ENCODE measurements at regions not wholly inside any gene's neighbourhood (a gene's known extent, or its start where the extent isn't known, plus 50 kb on each side); places are given as distances from the start of the nearest gene placed in this dataset.

- Histone ChIP-seq H3K27ac (ENCODE audit: extremely low read depth, low read depth, low read length) (peak overlapping the region; percentile 2; the same call in 1 of the 2 replicates), H3K36me3 (ENCODE audit: control insufficient read depth in 2 of 2, insufficient read depth in 1 of 2, low read length in 2 of 2) (no peaks in the 10 kb centered on the region), H3K4me1 (ENCODE audit: control insufficient read depth, insufficient read depth, low read length) (peaks cover 17% of the 10 kb centered on the region), H3K4me3 (ENCODE audit: low read depth, low read length) (no peak overlapping the region), H3K9me3 (ENCODE audit: control insufficient read depth, insufficient read depth, low read depth, low read length) (no peaks in the 10 kb centered on the region)
- POLR2A ChIA-PET, result interaction anchor here (1.0 to 1.1 kb wide), 3 partner anchors 16 to 477 kb away, joined by 3 to 4 read pairs (median 3); no protein-coding TSS in a partner anchor
- CTCF ChIA-PET, result interaction anchor here (0.7 to 1.2 kb wide), 3 partner anchors 22 to 69 kb away, joined by 3 to 5 read pairs (median 3); no protein-coding TSS in a partner anchor
- TF ChIP-seq ZNF692 (tag by site-specific recombination; IDR thresholded peaks at IDR 0.05) (no peak), ZNF645 (tag by site-specific recombination; IDR thresholded peaks at IDR 0.05) (no peak), ZNF548 (tag by site-specific recombination; IDR thresholded peaks at IDR 0.05) (no peak), TSHZ1 (tag by site-specific recombination; IDR thresholded peaks at IDR 0.05; ENCODE audit: borderline replicate concordance) (peak; percentile 4; the same call in 1 of the 2 replicates), ZNF366 (tag by site-specific recombination; conservative IDR thresholded peaks at IDR 0.05) (peak; percentile 96), YY1 (tag by site-specific recombination; IDR thresholded peaks at IDR 0.05) (no peak), ZNF600 (tag by site-specific recombination; IDR thresholded peaks at IDR 0.05) (0 out of 2 replicates have a peak, but pooled peaks have one; percentile 14), ZNF302 (tag by site-specific recombination; IDR thresholded peaks at IDR 0.05; ENCODE audit: low read depth) (no peak), HIC1 (tag by site-specific recombination; IDR thresholded peaks at IDR 0.05) (peak; percentile 26; the same call in 1 of the 2 replicates), ZNF629 (tag by site-specific recombination; IDR thresholded peaks at IDR 0.05) (peak; percentile 65), ZNF350 (tag by site-specific recombination; IDR thresholded peaks at IDR 0.05) (no peak), SCRT2 (tag by site-specific recombination; IDR thresholded peaks at IDR 0.05) (peak; percentile 29; the same call in 1 of the 2 replicates), ZNF394 (tag by site-specific recombination; IDR thresholded peaks at IDR 0.05; ENCODE audit: borderline replicate concordance) (0 out of 2 replicates have a peak, but pooled peaks have one; percentile 21), REST (tag by site-specific recombination; IDR thresholded peaks at IDR 0.05) (no peak), ZBTB44 (tag by site-specific recombination; IDR thresholded peaks at IDR 0.05) (0 out of 2 replicates have a peak, but pooled peaks have one; percentile 18), ZEB2 (tag by site-specific recombination; IDR thresholded peaks at IDR 0.05) (peak; percentile 64), ZNF518A (tag by site-specific recombination; conservative IDR thresholded peaks at IDR 0.05; ENCODE audit: low read depth) (no peak; the same call in 1 of the 2 replicates)
Measured at GRCh38 chr2:176582990-176583481, 313.8 kb downstream of the MTX2 start.
